NCI-H2029 treated with DMSO at 0.1 percent for 48 hours (cell line): ENCODE measurements at regions not wholly inside any gene's neighbourhood (a gene's known extent, or its start where the extent isn't known, plus 50 kb on each side); places are given as distances from the start of the nearest gene placed in this dataset.

Source experiments
- DNase-seq: peaks from one replicate; lab custom pipeline; 2025; lab: John Stamatoyannopoulos, UW

DNA sequence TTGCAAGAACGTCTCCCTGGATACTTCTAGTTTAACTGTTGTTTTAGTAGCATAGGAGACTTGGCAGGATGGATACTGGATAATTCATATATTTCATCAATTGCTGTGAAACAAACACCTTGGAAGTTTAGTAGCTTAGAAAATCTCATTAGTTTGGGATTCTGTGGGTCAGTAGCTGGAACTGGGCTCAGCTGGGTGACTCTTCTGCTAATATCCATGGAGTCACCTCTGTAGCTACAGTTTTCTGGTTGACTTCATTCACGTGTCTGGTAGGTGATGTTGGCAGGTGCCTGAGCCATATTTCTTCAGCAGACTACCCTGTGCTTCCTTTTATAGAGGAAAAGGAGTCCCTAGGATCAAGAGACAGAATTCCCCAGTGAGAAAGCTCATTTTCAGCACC lies 208.9 kb upstream of the PFKP start:
- no peak for DNase-seq

DNA sequence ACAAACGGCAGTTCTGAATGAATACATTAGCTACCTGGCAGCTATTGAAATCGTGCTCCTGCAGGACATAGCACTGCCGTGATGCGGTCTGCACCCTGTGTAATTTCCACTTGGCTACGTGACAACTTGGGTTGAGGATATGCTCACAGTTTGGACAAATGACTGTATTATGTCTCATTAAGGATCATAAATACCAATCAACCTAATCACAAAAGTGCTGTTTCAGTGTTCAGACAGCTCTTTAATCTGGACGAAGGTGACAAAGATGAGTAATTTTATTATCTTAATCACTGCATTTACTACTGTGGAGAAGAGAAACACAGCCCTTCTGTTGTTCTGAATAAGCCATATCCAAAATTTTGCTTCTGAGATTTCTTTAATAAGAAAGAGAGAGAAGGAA lies 210.8 kb upstream of the PFKP start:
- no peak for DNase-seq

DNA sequence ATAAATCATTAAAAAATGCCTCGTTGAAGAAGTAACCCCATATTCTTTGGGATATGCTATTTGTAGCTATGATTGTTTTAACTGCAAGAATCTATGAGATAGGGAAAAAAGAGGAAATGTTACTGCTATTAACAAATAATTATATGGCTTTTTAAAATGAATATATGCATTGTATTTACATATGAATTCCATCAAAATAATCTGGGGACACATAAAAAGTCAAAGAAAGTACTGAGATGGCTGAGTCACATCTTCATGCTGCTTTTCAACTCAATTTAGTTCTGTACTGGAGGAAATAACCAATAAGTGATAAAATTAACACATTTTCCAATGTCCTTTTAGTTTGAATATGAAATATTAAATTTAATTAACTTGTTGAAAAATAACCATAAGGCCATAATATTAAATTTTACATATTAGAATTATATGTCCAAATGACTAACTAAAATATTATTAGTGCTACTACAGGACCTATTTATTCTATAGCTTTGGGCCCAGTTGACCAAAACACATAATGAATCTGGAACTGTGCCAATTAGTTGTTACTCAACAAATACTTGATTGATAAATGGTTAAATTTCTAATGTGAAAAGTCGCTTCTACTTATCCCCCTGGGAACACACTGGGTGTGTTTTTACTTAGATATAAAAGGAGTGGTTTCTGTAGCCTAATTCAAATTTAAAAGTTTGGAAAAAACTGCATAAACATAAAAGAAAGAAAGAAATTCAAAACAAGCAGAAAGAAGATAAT lies 214.6 kb upstream of the PFKP start:
- DNase-seq = no peak

DNA sequence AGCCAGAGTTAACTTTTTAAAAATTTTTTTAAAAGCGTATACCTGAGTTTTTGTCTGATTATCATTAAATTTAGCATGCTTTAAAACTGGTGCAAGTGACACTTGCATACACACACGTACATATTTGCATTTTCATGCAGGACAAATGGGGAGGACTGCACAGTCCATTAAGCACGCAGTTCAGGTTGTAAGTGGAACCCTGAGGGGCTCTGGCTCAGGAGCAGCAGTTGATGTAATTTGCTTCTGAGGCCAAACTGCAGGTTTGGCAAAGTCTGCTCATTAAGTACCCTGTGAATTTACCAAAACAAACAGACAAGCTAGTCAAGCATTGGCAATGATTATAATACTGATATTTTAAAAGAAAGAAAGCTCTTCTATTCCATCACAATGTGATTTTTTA lies 215.8 kb upstream of the PFKP start:
- DNase-seq = peak; percentile 67

DNA sequence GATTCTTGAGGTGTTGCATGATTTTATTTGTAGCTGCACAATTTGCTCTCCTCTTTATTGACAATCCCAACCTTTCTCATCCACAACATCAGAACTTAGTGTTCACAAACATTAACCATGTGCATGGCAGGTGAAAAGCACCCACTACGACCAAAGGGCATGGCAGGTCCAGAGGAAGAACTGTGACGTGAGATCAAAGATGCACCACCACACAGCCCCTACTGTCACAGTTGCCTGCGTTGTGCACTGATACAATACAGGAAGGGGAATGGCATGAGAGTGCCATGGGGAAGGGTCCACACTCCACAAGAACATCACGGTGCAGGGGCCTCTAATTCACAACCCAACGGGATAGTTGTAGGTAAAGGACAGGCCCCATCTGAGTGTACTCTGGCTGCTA lies 217.1 kb upstream of the PFKP start:
- DNase-seq = no peak

DNA sequence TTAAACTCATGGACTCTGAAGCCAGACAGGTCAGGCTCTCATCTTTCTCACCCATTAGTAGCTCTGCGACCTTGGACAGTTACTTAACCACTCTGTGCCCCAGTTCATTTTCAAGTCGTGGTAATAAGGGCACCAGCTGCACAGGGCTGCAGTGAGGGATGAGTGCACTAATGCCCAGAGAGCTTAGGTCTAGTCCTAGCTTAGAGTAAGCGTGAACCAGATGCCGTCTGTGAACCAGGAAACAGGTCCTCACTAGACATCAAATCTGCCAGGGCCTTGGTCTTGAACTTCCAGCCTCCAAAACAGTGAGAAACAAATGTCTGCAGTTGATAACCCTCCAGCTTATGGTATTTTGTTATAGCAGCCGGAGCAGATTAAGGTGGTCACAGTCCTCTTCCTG lies 222.4 kb upstream of the PFKP start:
- DNase-seq = no peak

DNA sequence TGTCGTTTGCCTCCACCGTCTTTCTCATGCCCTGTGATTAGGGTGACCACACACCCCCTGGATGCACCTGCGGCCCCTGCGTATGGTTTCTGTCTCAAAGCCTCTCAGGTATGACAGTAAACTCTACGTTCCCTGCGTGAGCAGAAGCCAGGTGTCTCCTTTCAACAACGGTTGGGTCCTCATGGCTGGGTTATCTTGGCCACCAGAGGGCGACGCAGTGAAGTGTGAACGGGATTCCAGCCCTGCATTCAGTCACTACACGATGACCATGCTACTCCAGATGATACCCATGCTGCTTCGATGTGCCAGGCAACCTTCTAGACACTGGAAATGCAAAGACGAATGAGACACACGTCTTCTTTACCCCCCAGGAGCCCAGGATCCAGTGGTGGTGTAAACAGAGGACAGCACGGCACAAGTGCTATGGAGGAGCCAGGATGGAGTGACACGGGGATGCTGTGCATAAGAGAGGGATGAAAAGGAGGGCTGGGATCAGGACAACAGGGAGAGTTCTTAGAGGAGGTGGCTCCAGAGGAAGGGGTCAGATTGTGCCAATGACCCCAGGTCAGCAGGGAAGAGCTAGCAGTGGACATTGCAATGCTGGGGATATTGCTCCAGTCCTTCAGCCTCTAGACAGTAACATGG lies 228.1 kb upstream of the PFKP start:
- peak; percentile 40 for DNase-seq

DNA sequence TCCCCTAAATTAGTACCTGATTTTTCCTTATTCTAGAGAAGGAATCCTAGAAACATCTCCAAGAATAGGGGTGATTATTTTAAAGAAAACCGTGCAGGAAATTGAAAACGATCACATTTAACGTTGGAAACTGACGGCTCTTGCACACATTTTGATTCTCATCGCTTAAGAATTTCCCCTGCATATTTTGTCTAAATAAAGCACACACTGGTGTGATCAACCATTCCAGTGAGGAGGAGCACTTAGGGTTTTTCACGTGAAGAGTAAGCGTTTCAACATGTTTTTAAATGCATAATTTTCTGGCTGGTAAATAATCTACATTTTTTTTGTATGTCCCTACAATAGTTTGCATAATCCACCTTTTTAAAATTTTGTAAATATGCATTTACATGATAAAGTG lies 229.7 kb upstream of the PFKP start:
- no peak for DNase-seq

DNA sequence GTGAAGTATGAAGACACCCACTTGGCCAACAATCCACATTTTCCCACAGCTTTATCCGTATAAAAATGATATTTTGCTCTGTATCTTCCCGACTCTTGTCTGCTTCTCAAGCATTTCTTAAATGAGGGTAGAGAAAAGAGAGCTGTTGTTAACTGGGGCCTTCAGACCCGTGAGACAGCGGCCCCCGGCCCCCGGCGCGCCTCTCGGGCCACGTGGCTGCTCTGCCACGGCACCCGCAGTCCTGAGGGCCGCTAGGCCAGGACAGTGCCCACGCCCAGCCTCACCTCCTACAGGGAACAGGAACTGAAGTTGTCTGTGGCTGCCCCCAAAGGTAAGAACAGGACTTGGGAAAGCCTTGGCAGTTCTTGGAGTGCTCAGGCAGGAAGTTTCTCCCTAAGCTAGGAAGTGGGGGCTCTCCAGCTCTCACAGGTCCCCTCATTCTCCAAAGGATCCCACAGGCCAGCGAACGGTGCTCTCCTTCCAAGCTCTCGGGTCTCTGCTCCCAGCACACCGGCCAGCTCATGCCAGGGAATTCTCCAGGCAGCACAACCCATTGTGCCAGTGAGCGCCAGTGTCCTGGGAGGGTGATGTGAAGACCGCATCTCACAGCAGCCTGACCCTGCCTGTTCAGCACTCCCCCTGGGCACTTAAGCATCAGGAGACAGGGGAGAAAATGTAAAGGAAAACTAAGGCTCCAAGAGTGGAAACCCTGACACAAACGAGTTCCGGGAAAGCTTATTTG lies 230.3 kb upstream of the PFKP start:
- DNase-seq = no peak

DNA sequence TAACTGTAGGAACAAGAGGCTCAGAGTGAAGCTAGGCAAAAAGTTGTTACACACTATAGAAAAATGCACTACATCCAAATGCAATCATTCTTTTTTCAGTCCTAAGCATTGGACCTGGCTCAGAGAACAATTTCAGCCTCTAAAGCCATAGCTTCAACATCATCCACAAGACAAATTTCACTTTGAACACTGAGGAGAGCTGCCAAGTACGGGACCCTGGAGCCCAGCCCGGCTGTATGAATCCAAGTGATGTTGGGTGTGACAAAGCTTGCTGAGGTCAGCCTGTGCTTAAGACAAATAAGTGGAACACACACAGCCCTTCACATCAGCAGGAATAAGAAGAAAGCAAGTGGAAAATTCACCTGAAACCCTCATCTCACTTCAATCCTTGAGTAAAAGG lies 233.1 kb upstream of the PFKP start:
- no peak for DNase-seq

DNA sequence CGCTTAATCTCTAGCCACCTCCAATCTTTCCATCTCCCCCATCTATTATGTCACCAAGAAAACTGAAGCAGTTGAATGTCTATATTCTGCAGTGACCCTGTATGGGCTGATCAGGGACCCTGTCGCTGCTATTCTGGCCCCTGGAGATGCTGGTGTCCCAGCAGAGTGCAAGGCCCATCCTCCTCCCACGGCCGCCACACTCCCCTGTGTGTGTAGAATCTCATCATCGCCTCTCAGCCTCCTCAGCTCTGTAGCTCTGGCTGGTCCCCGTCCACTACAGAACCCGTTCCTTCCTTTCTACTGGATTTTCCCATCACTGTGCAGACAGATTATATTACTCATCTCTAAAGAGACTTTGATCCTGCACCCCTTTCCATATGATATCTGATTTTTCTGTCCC lies 235.8 kb upstream of the PFKP start:
- no peak for DNase-seq

DNA sequence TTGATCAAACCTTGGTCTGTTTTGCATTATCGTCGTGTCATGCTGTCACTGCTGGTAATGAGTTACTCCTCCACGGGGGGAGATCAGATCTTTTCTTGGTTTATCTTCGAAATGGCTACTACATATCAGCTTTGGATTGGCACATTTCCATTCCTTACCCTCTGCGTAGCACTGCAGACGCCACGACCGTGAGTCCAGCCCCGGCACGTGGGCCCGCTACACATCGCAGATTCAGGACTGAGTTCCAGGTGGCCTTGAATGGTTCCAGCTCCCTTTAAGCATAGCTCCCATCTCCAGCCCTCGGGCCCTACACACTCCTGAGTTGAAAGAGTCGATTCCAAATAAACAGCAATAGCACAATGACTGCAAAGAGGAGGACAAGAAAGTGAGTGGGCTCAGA lies 238.6 kb upstream of the PFKP start:
- DNase-seq = no peak

DNA sequence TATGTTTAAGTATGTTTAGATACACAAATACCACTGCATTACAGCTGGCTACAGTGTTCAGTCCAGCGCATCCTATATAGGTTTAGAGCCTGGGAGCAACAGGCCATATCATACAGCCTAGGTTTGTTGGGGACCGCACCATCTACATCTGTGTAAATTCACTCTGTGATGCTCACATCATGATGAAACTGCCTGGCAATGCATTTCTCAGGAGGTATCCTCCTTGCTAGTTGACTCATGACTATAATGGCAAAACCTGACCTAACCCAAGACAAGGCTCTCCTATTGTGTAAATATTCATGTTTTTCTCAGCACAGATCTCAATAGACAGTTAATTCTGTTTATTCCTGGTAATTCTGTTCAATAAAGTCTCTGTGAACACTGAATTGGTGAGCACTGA lies 240.7 kb upstream of the PFKP start:
- DNase-seq = no peak

DNA sequence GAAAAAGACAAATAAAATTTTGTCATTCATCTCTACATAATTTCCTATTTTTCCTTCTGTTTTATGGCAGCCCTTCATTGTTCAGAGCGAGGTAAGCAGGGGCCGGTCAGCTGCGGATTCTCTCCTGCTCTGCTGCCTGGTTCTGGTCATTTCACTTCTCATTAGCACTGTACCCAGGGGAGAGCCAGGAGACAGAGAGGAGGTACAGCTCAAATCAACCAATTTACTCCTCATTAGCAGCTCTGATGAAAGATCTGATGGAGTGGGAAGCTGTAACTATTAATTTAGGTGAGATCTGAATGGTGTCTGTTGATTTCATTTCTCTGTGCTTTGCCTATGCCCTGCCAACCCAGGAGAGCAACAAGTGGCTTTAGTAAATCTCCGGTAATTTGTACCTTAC lies 241.5 kb upstream of the PFKP start:
- no peak for DNase-seq

DNA sequence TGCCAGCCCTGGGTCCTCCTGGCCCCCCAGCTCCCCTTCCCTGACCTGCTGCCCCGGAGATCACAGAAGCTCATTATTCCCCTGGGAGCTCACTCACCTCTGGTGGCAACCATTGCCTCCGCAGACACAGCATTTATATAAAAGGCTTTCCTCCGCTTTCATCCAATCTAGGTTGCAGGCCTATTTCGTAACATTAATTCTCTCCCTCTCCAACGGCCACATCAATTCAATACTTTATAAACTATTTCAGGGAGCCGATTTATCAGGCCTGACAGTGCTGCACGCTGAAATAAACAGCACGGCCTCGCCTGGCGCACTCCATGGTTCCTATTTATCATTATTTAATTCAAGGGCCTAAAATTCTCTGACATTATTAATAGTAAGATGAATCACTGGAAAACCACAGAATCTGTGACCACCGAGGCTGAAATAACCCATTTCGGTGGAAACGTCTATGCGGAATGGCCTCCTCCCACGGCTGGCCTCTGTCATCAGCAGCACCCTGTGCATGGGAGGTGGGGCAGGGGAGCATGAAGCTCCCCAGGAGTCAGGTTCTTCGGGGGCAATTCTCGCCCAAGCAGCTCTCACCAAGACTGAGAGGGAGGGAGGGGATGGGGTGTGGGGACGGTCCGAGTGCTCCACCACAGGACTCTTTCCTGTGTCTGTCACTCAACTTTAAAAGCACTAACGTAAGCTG lies 249.3 kb upstream of the PFKP start:
- no peak for DNase-seq

DNA sequence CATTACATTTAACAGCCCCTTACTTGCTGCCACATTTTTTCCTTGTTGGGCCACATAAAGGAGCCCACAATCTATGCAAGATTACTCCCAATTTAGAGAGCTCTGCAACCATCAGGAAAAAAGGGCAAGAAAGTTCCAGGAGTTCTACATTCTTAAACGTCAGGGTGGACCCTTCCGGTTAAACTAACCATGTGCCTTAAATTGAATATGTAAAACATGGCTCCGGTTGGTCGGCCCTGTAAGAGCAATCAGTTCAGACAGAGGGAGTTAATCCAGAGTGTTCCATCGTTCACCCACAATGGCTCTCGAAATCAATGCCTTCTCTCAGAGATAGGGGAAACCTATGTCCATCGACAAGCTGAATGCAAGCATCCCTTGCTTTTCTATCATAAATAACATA lies 253.7 kb upstream of the PFKP start:
- DNase-seq = no peak

DNA sequence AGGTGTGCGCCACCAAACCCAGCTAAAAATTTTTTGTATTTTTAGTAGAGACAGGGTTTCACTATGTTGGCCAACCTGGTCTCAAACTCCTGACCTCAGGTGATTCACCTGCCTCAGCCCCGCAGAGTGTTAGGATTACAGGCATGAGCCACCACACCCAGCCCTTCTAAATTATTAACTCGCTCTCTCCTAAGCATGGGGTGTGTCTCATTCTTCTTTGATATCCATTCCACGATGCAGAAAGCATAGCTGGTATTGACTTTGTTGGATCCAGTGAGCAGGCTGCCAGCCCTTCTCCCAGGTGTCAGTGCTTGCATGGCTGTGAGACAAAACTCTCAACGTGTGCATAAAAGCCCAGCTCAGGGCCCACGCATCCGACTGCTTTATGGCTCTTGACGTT lies 254.1 kb upstream of the PFKP start:
- no peak for DNase-seq

DNA sequence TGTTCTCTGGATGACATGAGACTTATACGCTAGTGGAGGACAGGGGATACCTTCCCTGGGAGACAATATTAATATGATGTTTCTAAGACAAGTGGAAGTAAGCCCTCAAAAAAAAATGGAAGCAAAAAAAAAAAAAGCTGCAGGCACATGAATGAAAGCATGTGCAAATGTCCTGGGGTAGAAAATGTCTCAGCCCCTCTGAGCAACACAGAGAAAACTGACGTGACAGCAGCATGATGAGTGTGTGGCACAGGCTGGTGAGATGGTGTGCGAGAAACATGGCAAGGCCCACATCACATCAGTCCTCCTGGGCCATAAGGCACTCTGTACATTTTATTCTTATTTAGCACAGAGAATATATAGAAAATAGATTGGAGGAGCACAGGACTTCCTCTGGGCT lies 254.7 kb upstream of the PFKP start:
- no peak for DNase-seq

DNA sequence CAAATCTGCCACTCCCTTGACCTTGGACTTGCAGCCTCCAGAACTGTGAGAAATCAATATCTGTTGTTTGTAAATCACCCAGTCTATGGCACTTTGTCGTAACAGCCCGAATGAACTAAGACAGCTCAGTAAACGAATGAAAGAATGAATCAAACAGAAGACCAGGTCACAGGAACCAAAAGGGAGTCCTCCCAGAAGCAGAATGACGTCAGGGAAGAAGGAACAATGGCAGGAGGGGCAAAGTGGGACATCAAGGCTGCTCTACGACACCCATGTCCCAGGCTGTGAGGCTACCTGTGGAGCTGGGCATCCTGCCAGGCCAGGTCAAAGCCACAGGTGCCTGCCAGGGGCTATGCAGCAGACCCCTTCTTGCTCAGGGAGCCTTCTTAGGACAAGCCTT lies 267.2 kb upstream of the PFKP start:
- no peak for DNase-seq

DNA sequence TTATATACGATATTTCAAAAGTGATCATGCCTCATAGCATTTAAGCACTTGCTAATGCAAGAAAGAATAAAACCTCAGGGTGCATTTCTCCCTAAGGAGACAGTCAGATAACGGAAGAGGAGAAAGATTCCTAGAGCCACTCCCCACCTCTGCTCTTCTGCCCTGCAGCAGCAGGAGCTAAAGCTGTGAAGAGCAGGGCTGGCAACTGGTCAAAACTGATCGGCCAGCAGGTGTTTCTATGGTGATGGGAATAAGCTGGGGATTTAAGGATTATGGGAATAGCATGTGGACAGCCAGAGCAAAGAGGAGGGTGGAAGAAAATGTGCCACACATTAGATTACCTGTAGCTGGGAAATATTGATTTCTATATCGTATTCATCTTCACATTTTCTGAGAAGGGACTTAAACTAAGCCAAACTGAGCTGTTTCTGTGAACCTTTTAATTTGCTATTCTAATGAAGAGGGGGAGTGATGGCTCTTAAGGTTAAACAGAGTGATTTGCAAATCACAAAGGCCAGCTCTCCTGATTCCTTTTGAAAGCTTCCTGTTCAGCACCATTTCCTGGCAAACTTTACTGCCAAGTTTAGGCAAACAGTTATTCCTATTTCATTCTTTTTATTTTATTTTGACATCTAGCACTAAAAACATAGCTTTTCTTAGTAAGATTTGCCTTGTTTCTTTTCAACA lies 268.9 kb upstream of the PFKP start:
- peak; percentile 16 for DNase-seq

DNA sequence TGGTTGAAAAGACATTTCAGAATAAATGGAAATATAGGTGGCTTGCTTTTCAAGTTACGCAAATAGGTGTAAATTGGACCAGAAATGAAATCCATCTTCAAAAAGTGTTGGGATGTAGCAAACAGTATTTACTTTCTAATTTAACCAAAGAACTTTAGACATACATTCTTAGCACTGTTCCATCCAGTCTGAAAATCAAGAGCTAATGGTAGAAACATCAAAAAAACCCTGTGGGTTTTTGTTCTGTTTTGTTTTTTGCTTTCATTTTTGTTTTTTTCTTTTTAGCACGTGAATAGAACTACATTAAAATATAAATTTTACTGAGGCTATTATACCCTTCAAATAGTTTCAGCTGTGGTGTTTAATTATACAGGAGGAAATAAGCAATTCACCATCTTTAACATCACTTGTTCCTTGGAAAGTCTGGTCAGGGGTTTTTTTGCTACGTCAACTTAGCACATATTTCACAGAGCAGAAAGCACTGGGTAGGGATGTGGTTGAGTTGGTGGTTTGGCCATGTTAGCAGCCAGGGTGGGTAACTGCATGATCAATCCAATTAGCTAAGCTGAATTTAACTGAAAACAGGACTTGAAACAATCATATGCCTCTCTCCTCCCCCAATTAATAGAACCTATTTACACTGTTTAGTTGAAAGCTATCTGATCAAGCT lies 275.4 kb upstream of the PFKP start:
- DNase-seq = no peak
